Ascending aorta (tissue), 2 donors: ENCODE measurements at regions not wholly inside any gene's neighbourhood (a gene's known extent, or its start where the extent isn't known, plus 50 kb on each side); places are given as distances from the start of the nearest gene placed in this dataset.

Source experiments
- DNase-seq, 2 donors: peaks; one replicate each; pipeline ENCODE4 v3.0.0-alpha.2; 2019; ENCODE audit warnings: low spot score in 2 of 2
- H3K27ac ChIP-seq, 2 donors: fragments of 200-600 bp; sonication (generic); one replicate each; pipeline ENCODE4 v1.5.1; 2016 to 2017; ENCODE audit warnings: mild to moderate bottlenecking in 1 of 2
- H3K27me3 ChIP-seq: fragments of 200-600 bp; sonication (generic); one replicate; pipeline ENCODE4 v1.5.1; 2017
- H3K36me3 ChIP-seq, 2 donors: fragments of 200-600 bp; sonication (generic); one replicate each; pipeline ENCODE4 v1.5.1; 2016
- H3K4me1 ChIP-seq, 2 donors: fragments of 200-600 bp; sonication (generic); one replicate each; pipeline ENCODE4 v1.5.1; 2016 to 2017; ENCODE audit warnings: mild to moderate bottlenecking in 1 of 2
- H3K4me3 ChIP-seq, 2 donors: fragments of 200-600 bp; sonication (generic); one replicate each; pipeline ENCODE4 v1.5.1; 2016 to 2017; ENCODE audit warnings: mild to moderate bottlenecking in 1 of 2
- H3K9me3 ChIP-seq, 2 donors: fragments of 200-600 bp; sonication (generic); one replicate each; pipeline ENCODE4 v1.5.1; 2016
- intact Hi-C: fragments of 100-400 bp; cut with DNase I; formaldehyde crosslinking; loops from one replicate; pipeline ENCODE4 v1.15.1; 2023
- TF ChIP-seq, protein P1 (sequence below), 3 experiments: fragments of 200-600 bp in 2 of 3; fragments of 450-650 bp in 1 of 3; sonication (generic) in 2 of 3; IDR thresholded peaks; one replicate each; pipeline ENCODE4 v1.5.1; 2016 to 2019; ENCODE audit warnings: antibody characterized with exemption in 3 of 3, mild to moderate bottlenecking in 1 of 3, moderate library complexity in 1 of 3

DNA sequence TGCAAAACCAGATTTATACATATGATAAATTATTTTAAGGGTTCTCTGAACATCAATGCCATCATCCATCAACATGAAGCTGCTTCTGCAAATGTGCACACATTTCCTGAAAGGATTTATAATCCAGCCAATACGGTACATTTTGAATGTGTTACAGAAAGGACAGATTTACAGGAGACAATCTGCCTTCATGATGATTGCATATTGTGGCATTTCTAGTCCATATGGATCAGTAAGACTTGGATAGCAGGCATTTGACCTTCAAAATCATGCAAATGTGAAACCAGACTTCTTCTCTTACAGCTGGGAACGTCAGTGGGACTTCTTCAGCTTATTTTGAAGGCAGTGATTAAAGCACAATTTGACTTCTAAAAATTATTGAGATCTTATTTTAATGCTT is 217.3 kb upstream of the GK2 start:
- peaks cover 0 to 15% of the 10 kb centered on the region in 2 donors for H3K4me1 ChIP-seq
- H3K27ac ChIP-seq, result peak overlapping the region in 1 of 2 donors; percentile 29
- H3K27me3 ChIP-seq, result no peaks in the 10 kb centered on the region
- H3K9me3 ChIP-seq, result no peaks in the 10 kb centered on the region
- intact Hi-C loops, result no loop called here
- H3K4me3 ChIP-seq, result peak overlapping the region; percentile 13 to 38
- TF ChIP-seq, protein P1, sequence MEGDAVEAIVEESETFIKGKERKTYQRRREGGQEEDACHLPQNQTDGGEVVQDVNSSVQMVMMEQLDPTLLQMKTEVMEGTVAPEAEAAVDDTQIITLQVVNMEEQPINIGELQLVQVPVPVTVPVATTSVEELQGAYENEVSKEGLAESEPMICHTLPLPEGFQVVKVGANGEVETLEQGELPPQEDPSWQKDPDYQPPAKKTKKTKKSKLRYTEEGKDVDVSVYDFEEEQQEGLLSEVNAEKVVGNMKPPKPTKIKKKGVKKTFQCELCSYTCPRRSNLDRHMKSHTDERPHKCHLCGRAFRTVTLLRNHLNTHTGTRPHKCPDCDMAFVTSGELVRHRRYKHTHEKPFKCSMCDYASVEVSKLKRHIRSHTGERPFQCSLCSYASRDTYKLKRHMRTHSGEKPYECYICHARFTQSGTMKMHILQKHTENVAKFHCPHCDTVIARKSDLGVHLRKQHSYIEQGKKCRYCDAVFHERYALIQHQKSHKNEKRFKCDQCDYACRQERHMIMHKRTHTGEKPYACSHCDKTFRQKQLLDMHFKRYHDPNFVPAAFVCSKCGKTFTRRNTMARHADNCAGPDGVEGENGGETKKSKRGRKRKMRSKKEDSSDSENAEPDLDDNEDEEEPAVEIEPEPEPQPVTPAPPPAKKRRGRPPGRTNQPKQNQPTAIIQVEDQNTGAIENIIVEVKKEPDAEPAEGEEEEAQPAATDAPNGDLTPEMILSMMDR (IDR thresholded peaks at IDR 0.05), result no peak
- DNase-seq, result no peak
- H3K36me3 ChIP-seq, result no peaks in the 10 kb centered on the region

DNA sequence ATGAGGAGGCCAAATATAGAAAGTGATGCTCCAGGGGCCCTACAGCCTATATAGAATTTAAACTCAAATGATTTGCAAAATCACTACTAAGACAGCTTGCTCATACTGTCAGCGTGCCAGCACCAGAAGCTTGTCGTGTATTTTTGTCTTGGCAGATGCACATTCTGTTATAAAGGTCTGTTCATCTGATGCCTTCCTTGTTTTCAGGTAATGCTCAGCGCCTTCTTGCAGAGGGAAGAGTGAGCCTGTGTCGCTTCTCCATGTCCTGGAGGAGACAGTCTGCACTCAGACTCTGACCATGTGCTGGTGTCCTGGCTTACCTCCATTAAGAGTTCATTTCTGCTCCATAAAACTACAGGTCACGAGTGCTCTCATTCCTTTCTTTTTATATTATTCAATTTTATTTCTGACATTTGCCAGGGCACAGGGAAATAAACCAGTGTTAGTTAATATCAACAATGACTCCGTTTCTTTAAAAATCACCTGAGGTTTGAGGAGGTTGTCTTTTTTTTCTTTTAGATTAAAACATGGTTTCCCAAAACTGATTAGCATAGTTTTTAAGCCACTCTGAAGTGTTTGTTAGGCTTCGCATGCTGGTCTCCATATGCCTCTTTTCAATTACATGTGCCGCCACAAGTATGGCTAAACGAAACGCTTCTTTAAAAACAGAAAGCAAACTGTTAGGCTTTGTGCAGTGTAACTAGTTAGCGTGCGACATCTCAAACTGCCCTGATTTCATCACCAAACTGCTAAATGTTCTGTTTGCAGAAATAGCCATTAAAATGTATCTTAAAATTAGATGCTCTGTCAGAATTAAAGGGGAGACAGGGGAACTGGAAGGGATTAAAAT is 215.2 kb upstream of the GK2 start:
- no peaks in the 10 kb centered on the region for H3K9me3 ChIP-seq
- no peak for DNase-seq
- no peaks in the 10 kb centered on the region for H3K36me3 ChIP-seq
- H3K27ac ChIP-seq, result peak overlapping the region; percentile 23 to 31
- H3K27me3 ChIP-seq, result no peaks in the 10 kb centered on the region
- TF ChIP-seq, protein P1 (IDR thresholded peaks at IDR 0.05), result no peak
- peak overlapping the region; percentile 10 to 36 for H3K4me3 ChIP-seq
- peaks cover 0 to 15% of the 10 kb centered on the region in 2 donors for H3K4me1 ChIP-seq
- intact Hi-C loops, result no loop called here

DNA sequence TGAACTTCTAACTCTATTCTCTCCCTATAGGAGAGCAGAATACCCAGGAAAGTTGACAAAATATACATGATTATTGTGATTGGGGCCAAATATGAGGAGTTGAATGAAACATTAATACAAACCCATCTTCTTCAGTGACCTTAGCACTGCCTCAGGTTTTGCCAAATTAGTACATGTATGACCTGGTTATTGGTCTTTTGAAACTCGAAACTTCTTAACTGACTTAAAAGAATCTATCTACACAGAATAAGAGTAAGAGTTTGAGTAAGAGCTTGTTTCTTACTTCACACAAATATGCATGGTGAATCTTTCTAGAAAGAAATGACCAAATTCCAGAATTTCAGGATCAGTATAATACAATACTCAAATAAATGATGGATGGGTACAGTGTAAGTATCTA is 213.0 kb upstream of the GK2 start:
- Histone ChIP-seq H3K4me1 (peaks cover 0 to 15% of the 10 kb centered on the region in 2 donors), H3K36me3 (no peaks in the 10 kb centered on the region), H3K27me3 (no peaks in the 10 kb centered on the region), H3K27ac (no peak overlapping the region), H3K4me3 (no peak overlapping the region), H3K9me3 (no peaks in the 10 kb centered on the region)
- DNase-seq, result no peak
- TF ChIP-seq, protein P1 (IDR thresholded peaks at IDR 0.05), result no peak
- intact Hi-C loops, result no loop called here

DNA sequence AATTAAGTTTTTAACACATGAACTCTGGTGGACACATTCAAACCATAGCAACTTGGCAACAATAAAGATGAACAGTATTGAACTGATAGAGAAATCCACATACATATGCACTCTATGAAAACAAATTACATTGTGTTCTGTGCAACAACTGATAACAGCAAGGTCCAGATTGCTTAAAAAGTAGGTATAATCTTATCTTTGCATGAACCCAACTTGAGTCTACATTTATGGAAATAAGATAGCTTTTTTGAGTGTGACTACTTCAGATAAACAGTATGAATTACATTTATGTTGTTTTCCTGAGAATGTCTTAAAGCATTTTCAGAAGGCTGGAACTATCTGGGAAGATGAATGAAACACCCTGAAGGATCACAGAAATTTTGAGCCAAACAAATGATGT is 212.6 kb upstream of the GK2 start:
- Histone ChIP-seq H3K27me3 (no peaks in the 10 kb centered on the region), H3K27ac (no peak overlapping the region), H3K36me3 (no peaks in the 10 kb centered on the region), H3K9me3 (no peaks in the 10 kb centered on the region), H3K4me1 (peaks cover 0 to 13% of the 10 kb centered on the region in 2 donors), H3K4me3 (no peak overlapping the region)
- intact Hi-C loops, result no loop called here
- TF ChIP-seq, protein P1 (IDR thresholded peaks at IDR 0.05), result no peak
- no peak for DNase-seq

DNA sequence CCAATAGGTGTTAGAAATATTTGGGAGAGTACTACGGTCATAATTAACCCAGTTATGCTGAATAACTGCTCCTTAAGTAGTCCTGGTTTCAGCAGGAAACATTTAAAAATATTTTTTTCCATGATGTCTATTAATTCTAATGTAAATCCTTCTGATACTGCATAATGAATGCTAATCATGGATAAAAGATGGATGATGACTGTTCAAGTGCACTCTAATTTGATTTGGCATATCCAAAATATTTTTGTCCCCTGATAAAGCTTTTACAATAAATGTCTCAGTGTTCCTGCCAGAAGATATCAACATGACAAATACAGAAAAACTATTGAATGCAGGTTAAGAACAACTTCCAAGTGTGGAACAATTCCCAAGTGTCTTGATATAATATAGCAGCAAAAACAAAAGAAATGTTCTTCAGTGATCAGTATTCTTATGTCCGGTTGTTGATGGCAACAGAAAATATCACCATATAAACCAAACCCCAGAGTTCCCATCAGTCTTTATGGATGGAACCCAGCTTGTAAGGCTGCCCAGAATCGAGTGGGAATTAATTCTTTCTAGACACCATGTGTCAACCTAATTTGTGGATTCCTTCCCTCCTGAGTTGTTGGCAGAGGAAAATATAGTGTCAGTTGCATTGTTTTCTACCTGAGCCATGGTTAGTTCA is 205.4 kb upstream of the GK2 start:
- intact Hi-C loops, result no loop called here
- no peak for DNase-seq
- no peaks in the 10 kb centered on the region for H3K36me3 ChIP-seq
- no peaks in the 10 kb centered on the region for H3K9me3 ChIP-seq
- TF ChIP-seq, protein P1 (IDR thresholded peaks at IDR 0.05), result no peak
- H3K27ac ChIP-seq, result no peak overlapping the region
- H3K4me1 ChIP-seq, result no peaks in the 10 kb centered on the region
- H3K4me3 ChIP-seq, result no peak overlapping the region
- no peaks in the 10 kb centered on the region for H3K27me3 ChIP-seq
